ENCODE measurements at regions not wholly inside any gene's neighbourhood (a gene's known extent, or its start where the extent isn't known, plus 50 kb on each side); places are given as distances from the start of the nearest gene placed in this dataset.

DNA sequence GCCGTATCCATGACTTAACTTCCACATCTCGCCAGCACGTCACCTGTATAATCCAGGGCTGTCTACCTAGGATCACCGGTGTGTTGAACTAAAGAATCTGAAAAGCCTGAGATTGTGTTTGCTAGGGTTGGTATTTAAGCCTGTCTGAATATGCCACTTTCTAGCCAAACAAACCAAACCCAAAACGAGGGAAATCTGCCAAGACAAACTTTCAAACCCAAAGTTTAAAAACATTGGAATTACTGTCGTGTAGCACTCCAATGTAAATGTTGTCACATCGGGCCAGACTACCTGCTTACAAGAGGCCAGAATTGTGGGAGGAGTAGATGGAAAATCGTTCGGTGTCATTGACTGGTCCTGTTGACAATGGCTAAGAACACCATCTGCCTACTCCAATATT is 747.8 kb downstream of the EFNB2 start:
- RAD21 ChIA-PET (ENCODE audit: low non-redundant PET in 1 of 2, low total read pairs in 2 of 2, uncharacterized antibody in 2 of 2, unreplicated experiment in 2 of 2), result no interaction called here
- CTCF ChIA-PET, result no interaction called here
- no peaks in the 10 kb centered on the region for H3K4me1 ChIP-seq (ENCODE audit: control insufficient read depth in 1 of 2, insufficient read depth in 2 of 2, low read length in 2 of 2)
- DNase-seq (ENCODE audit: low read depth, low spot score) (no peak), ATAC-seq (no peak)
- no peak overlapping the region for H3K27ac ChIP-seq (ENCODE audit: low read depth, low read length)
- no peak overlapping the region for H3K9ac ChIP-seq (ENCODE audit: low read length)
- no peaks in the 10 kb centered on the region for H3K79me2 ChIP-seq (ENCODE audit: insufficient read depth, low read length)
- no peak overlapping the region for H3K4me2 ChIP-seq (ENCODE audit: low read length)
- TF ChIP-seq RAD21 (IDR thresholded peaks at IDR 0.05; ENCODE audit: low read depth), result no peak
- no peak for TF ChIP-seq TCF7L2 (IDR thresholded peaks at IDR 0.05; ENCODE audit: borderline replicate concordance, extremely low read depth, insufficient read depth, insufficient read length)
- TF ChIP-seq POLR2AphosphoS5 (IDR thresholded peaks at IDR 0.05; ENCODE audit: low read depth, low read length), result no peak
- TF ChIP-seq YY1 (IDR thresholded peaks at IDR 0.05; ENCODE audit: extremely low read depth, insufficient replicate concordance, low read depth, low read length), result no peak
- TF ChIP-seq CBX3 (IDR thresholded peaks at IDR 0.05; ENCODE audit: low read depth), result no peak
- no peak for TF ChIP-seq ELF1 (IDR thresholded peaks at IDR 0.05; ENCODE audit: borderline replicate concordance, low read depth)
- TF ChIP-seq EZH2phosphoT487 (IDR thresholded peaks at IDR 0.05; ENCODE audit: borderline replicate concordance), result no peak
- TF ChIP-seq FOSL1 (IDR thresholded peaks at IDR 0.05; ENCODE audit: low read depth), result no peak
- TF ChIP-seq EZH2 (IDR thresholded peaks at IDR 0.05), result no peak
- TF ChIP-seq, protein P1, sequence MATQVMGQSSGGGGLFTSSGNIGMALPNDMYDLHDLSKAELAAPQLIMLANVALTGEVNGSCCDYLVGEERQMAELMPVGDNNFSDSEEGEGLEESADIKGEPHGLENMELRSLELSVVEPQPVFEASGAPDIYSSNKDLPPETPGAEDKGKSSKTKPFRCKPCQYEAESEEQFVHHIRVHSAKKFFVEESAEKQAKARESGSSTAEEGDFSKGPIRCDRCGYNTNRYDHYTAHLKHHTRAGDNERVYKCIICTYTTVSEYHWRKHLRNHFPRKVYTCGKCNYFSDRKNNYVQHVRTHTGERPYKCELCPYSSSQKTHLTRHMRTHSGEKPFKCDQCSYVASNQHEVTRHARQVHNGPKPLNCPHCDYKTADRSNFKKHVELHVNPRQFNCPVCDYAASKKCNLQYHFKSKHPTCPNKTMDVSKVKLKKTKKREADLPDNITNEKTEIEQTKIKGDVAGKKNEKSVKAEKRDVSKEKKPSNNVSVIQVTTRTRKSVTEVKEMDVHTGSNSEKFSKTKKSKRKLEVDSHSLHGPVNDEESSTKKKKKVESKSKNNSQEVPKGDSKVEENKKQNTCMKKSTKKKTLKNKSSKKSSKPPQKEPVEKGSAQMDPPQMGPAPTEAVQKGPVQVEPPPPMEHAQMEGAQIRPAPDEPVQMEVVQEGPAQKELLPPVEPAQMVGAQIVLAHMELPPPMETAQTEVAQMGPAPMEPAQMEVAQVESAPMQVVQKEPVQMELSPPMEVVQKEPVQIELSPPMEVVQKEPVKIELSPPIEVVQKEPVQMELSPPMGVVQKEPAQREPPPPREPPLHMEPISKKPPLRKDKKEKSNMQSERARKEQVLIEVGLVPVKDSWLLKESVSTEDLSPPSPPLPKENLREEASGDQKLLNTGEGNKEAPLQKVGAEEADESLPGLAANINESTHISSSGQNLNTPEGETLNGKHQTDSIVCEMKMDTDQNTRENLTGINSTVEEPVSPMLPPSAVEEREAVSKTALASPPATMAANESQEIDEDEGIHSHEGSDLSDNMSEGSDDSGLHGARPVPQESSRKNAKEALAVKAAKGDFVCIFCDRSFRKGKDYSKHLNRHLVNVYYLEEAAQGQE (IDR thresholded peaks at IDR 0.05; ENCODE audit: low read depth), result no peak
- TF ChIP-seq, protein P2, sequence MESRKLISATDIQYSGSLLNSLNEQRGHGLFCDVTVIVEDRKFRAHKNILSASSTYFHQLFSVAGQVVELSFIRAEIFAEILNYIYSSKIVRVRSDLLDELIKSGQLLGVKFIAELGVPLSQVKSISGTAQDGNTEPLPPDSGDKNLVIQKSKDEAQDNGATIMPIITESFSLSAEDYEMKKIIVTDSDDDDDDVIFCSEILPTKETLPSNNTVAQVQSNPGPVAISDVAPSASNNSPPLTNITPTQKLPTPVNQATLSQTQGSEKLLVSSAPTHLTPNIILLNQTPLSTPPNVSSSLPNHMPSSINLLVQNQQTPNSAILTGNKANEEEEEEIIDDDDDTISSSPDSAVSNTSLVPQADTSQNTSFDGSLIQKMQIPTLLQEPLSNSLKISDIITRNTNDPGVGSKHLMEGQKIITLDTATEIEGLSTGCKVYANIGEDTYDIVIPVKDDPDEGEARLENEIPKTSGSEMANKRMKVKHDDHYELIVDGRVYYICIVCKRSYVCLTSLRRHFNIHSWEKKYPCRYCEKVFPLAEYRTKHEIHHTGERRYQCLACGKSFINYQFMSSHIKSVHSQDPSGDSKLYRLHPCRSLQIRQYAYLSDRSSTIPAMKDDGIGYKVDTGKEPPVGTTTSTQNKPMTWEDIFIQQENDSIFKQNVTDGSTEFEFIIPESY (IDR thresholded peaks at IDR 0.05; ENCODE audit: extremely low read depth, insufficient replicate concordance, low read length), result no peak
- TF ChIP-seq, protein P3, sequence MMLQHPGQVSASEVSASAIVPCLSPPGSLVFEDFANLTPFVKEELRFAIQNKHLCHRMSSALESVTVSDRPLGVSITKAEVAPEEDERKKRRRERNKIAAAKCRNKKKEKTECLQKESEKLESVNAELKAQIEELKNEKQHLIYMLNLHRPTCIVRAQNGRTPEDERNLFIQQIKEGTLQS (IDR thresholded peaks at IDR 0.05), result no peak
- TF ChIP-seq SP1 (IDR thresholded peaks at IDR 0.05; ENCODE audit: low read depth), result no peak
- H3K9me2 ChIP-seq (ENCODE audit: insufficient read depth), result no peaks in the 10 kb centered on the region
- H4K20me1 ChIP-seq (ENCODE audit: insufficient read depth), result no peaks in the 10 kb centered on the region
- no peaks in the 10 kb centered on the region for H3K9me3 ChIP-seq (ENCODE audit: control insufficient read depth in 1 of 2, insufficient read depth in 1 of 2, low read depth in 1 of 2, low read length in 2 of 2)
- no peak overlapping the region for H2AFZ ChIP-seq (ENCODE audit: low read depth, low read length, poor library complexity, severe bottlenecking)
- no peaks in the 10 kb centered on the region for H3K27me3 ChIP-seq (ENCODE audit: insufficient read depth, low read length)
- POLR2A ChIA-PET, result no interaction called here
- intact Hi-C loops (cut with micrococcal nuclease), result no loop called here
- no peak overlapping the region for H3K4me3 ChIP-seq (replicated peaks in 1 of 2; ENCODE audit: low read depth in 1 of 2, low read length in 2 of 2)
- no peaks in the 10 kb centered on the region for H3K36me3 ChIP-seq (ENCODE audit: control insufficient read depth in 1 of 2, insufficient read depth in 2 of 2, low read length in 2 of 2)
- no TSS peak for BruUV-seq (replicated peaks)

All from HCT116 (cell line).